K562 (cell line): ENCODE measurements at regions not wholly inside any gene's neighbourhood (a gene's known extent, or its start where the extent isn't known, plus 50 kb on each side); places are given as distances from the start of the nearest gene placed in this dataset.
A peak's percentile ranks its signal among the peaks of the same experiment; 100 is the strongest.

Experiments
- ATAC-seq: fragments of 200-7000 bp; cut with Tn5 transposase; 3 replicates; pipeline ENCODE4 v1.9.1; 2020; ENCODE audit warnings: moderate library complexity
- BruUV-seq: library from RNA; stranded (reverse); fragments of 400-500 nt; replicated peaks from 2 replicates; lab custom pipeline; 2021; lab: Mats Ljungman, UMichigan
- CTCF ChIA-PET: fragments of 300-600 bp; formaldehyde crosslinking; extraction: SDS; loops from one replicate; lab custom pipeline; 2021; ENCODE audit warnings: low intra/inter-chr PET ratio; lab: Yijun Ruan, JAX
- POLR2A ChIA-PET: fragments of 300-600, 350-650 bp; sonication (Branson Sonifier 250); formaldehyde crosslinking; extraction: SDS; loops from one replicate; lab custom pipeline; 2021; ENCODE audit warnings: antibody characterized with exemption, inconsistent platforms; lab: Yijun Ruan, JAX
- DNase-seq, 4 experiments: peaks; one replicate each; pipeline versions ENCODE4 v3.0.0 to v3.0.0-alpha.2; 2011 to 2018; ENCODE audit warnings: low spot score in 3 of 4, mixed read lengths in 3 of 4; ENCODE audit errors: extremely low read depth in 1 of 4
- FAIRE-seq: peaks from 2 replicates; lab custom pipeline; 2011; peaks lifted over from hg19 to GRCh38; lab: Jason Lieb, UNC
- H2AFZ ChIP-seq: 2 replicates; pipeline ENCODE4 v1.6.0; 2011; ENCODE audit warnings: low read depth, low read length, control low read depth, inconsistent platforms
- H3K27ac ChIP-seq: fragments of 200-600 bp; 3 replicates; pipeline ENCODE4 v1.8.0; 2011; ENCODE audit warnings: low read depth, mild to moderate bottlenecking, control low read depth, inconsistent platforms, low read length, moderate library complexity, mixed read lengths; ENCODE audit errors: extremely low read depth
- H3K27me3 ChIP-seq, 2 experiments: fragments of 300-600 bp in 1 of 2; 2 replicates in 1 of 2; 3 replicates in 1 of 2; pipeline versions ENCODE4 v1.6.0 to v1.8.0; 2011; ENCODE audit warnings: inconsistent platforms in 2 of 2, low read length in 2 of 2, mild to moderate bottlenecking in 1 of 2, mixed read lengths in 1 of 2, moderate library complexity in 1 of 2; ENCODE audit not compliant: control insufficient read depth in 2 of 2, insufficient read depth in 2 of 2
- H3K36me3 ChIP-seq: fragments of 300-600 bp; 3 replicates; pipeline ENCODE4 v1.8.0; 2011; ENCODE audit warnings: mild to moderate bottlenecking, low read length, inconsistent platforms; ENCODE audit not compliant: control insufficient read depth, insufficient read depth
- H3K4me1 ChIP-seq, 2 experiments: fragments of 200-600 bp in 1 of 2; replicated peaks in 1 of 2; 2 replicates in 1 of 2; 3 replicates in 1 of 2; pipeline versions ENCODE4 v1.5.1 to v1.8.0; 2011; ENCODE audit warnings: inconsistent platforms in 2 of 2, low read length in 2 of 2, mild to moderate bottlenecking in 1 of 2, mixed read lengths in 1 of 2, moderate library complexity in 1 of 2; ENCODE audit not compliant: control insufficient read depth in 2 of 2, insufficient read depth in 2 of 2
- H3K4me2 ChIP-seq: 2 replicates; pipeline ENCODE4 v1.6.1; 2011; ENCODE audit warnings: low read length, control low read depth, inconsistent platforms, mixed read lengths; ENCODE audit not compliant: insufficient read depth
- H3K4me3 ChIP-seq: fragments of 200-600 bp; sonication (generic), shearing (Covaris generic); 2 replicates; pipeline ENCODE4 v1.5.1; 2016; ENCODE audit warnings: control low read depth, inconsistent platforms
- H3K79me2 ChIP-seq: fragments of 200-600 bp; 3 replicates; pipeline ENCODE4 v1.8.0; 2011; ENCODE audit warnings: low read length, inconsistent platforms; ENCODE audit not compliant: control insufficient read depth, insufficient read depth
- H3K9ac ChIP-seq, 2 experiments: 2 replicates each; pipeline versions ENCODE4 v1.6.0 to v1.6.1; 2011; ENCODE audit warnings: low read depth in 2 of 2, low read length in 2 of 2, control low read depth in 1 of 2, inconsistent platforms in 1 of 2, mild to moderate bottlenecking in 1 of 2, mixed read lengths in 1 of 2; ENCODE audit not compliant: insufficient read depth in 1 of 2
- H3K9me1 ChIP-seq: one replicate; pipeline ENCODE4 v1.6.0; 2011; ENCODE audit warnings: inconsistent platforms, mild to moderate bottlenecking, low read length, moderate library complexity; ENCODE audit not compliant: control insufficient read depth, insufficient read depth
- H3K9me3 ChIP-seq: replicated peaks from 2 replicates; pipeline ENCODE4 v1.5.1; 2011; ENCODE audit warnings: low read depth, low read length, inconsistent platforms; ENCODE audit not compliant: control insufficient read depth, insufficient read depth
- H4K20me1 ChIP-seq: replicated peaks from 2 replicates; pipeline ENCODE4 v1.6.1; 2011; ENCODE audit warnings: low read length, inconsistent platforms, mixed read lengths; ENCODE audit not compliant: control insufficient read depth, insufficient read depth
- CSDE1 ChIP-seq, 2 experiments: fragments of 450-650 bp; IDR thresholded peaks; 2 replicates each; pipeline ENCODE4 v1.6.1; 2016; ENCODE audit warnings: mild to moderate bottlenecking in 1 of 2
- MEIS2 ChIP-seq: fragments of 450-650 bp; IDR thresholded peaks from 2 replicates; pipeline ENCODE4 v1.6.1; 2014; ENCODE audit warnings: mild to moderate bottlenecking; ENCODE audit not compliant: partially characterized antibody
- NCOA2 ChIP-seq, 2 experiments: fragments of 450-650 bp; IDR thresholded peaks; 2 replicates each; pipeline ENCODE4 v1.6.1; 2018; ENCODE audit warnings: mild to moderate bottlenecking in 2 of 2, moderate library complexity in 1 of 2; ENCODE audit not compliant: partially characterized antibody in 2 of 2
- SIN3A ChIP-seq, 2 experiments: fragments of 150-350 bp in 1 of 2; IDR thresholded peaks; 2 replicates each; pipeline ENCODE4 v1.6.1; 2011 to 2016; ENCODE audit warnings: borderline replicate concordance in 2 of 2, low read depth in 2 of 2, low read length in 2 of 2, mild to moderate bottlenecking in 2 of 2, moderate library complexity in 2 of 2; ENCODE audit not compliant: control insufficient read depth in 1 of 2
- USF2 ChIP-seq: sonication (generic); formaldehyde crosslinking; IDR thresholded peaks from 2 replicates; pipeline ENCODE4 v1.5.0; 2020; ENCODE audit warnings: missing genetic modification reagents
- ZSCAN29 ChIP-seq: fragments of 450-650 bp; IDR thresholded peaks from 2 replicates; pipeline ENCODE4 v1.6.1; 2017
- WGBS: fragments of 100-300 bp; shearing (Covaris generic); methylation state at CpG from one replicate; pipeline ENCODE4 v1.1.6; 2016; ENCODE audit warnings: low coverage, mixed read lengths; ENCODE audit not compliant: insufficient coverage; ENCODE audit errors: missing lambda C conversion rate; 5-methylcytosine and 5-hydroxymethylcytosine counted together
- in situ Hi-C: fragments of 300-500 bp; cut with MboI; formaldehyde crosslinking; loops from 4 replicates; pipeline ENCODE4 v1.15.0; 2018; ENCODE audit warnings: inconsistent platforms, mixed read lengths
- intact Hi-C: fragments of 100-400 bp; cut with micrococcal nuclease; formaldehyde crosslinking; loops from 2 replicates; pipeline ENCODE4 v1.14.2; 2022
- TF ChIP-seq, protein P1 (sequence below): fragments of 200-800 bp; sonication (Bioruptor generic); IDR thresholded peaks from 2 replicates; pipeline ENCODE4 v1.6.1; 2017; ENCODE audit warnings: missing genetic modification characterization, missing compliant biosample characterization
- TF ChIP-seq, protein P2 (sequence below): sonication (generic); formaldehyde crosslinking; IDR thresholded peaks from 2 replicates; pipeline ENCODE4 v1.9.0; 2022; ENCODE audit warnings: mild to moderate bottlenecking, missing genetic modification reagents

- Histone ChIP-seq H2AFZ (no peak overlapping the region), H3K4me3 (no peak overlapping the region), H3K79me2 (no peaks in the 10 kb centered on the region), H3K4me1 (no peaks in the 10 kb centered on the region), H3K9ac (no peak overlapping the region), H3K27me3 (peaks cover 0 to 4% of the 10 kb centered on the region in 2 experiments; a peak in 1 of 5 replicates), H3K27ac (no peak overlapping the region), H3K4me2 (no peak overlapping the region), H3K9me1 (no peaks in the 10 kb centered on the region), H3K9me3 (no peaks in the 10 kb centered on the region), H4K20me1 (no peaks in the 10 kb centered on the region), H3K36me3 (no peaks in the 10 kb centered on the region)
- ATAC-seq (no peak), DNase-seq (no peak), FAIRE-seq (no peak)
- BruUV-seq, result no TSS peak
- WGBS, result 0% methylated on average over 2 of the region's 3 CpGs
- intact Hi-C loops (no loop called here), in situ Hi-C loops (no loop called here)
- TF ChIP-seq USF2 (CRISPR knock-in tag) (peak; percentile 19; the same call in 1 of the 2 replicates), SIN3A (IDR thresholded peaks at IDR 0.05; ENCODE audit: borderline replicate concordance in 2 of 2, control insufficient read depth in 1 of 2, low read depth in 2 of 2, low read length in 2 of 2) (no peak), NCOA2 (IDR thresholded peaks at IDR 0.05; ENCODE audit: partially characterized antibody in 2 of 2) (no peak), ZSCAN29 (no peak), MEIS2 (no peak), CSDE1 (IDR thresholded peaks at IDR 0.05) (no peak)
- TF ChIP-seq, protein P1, sequence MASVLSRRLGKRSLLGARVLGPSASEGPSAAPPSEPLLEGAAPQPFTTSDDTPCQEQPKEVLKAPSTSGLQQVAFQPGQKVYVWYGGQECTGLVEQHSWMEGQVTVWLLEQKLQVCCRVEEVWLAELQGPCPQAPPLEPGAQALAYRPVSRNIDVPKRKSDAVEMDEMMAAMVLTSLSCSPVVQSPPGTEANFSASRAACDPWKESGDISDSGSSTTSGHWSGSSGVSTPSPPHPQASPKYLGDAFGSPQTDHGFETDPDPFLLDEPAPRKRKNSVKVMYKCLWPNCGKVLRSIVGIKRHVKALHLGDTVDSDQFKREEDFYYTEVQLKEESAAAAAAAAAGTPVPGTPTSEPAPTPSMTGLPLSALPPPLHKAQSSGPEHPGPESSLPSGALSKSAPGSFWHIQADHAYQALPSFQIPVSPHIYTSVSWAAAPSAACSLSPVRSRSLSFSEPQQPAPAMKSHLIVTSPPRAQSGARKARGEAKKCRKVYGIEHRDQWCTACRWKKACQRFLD (CRISPR knock-in tag), result no peak
- TF ChIP-seq, protein P2, sequence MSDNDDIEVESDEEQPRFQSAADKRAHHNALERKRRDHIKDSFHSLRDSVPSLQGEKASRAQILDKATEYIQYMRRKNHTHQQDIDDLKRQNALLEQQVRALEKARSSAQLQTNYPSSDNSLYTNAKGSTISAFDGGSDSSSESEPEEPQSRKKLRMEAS, result no peak
- ChIA-PET POLR2A (no interaction called here), CTCF (no interaction called here)
These were observed 177.7 kb upstream of the MID1 start for GRCh38 chrX:10798041-10798440.
